ENCODE measurements at regions not wholly inside any gene's neighbourhood (a gene's known extent, or its start where the extent isn't known, plus 50 kb on each side); places are given as distances from the start of the nearest gene placed in this dataset.

DNA sequence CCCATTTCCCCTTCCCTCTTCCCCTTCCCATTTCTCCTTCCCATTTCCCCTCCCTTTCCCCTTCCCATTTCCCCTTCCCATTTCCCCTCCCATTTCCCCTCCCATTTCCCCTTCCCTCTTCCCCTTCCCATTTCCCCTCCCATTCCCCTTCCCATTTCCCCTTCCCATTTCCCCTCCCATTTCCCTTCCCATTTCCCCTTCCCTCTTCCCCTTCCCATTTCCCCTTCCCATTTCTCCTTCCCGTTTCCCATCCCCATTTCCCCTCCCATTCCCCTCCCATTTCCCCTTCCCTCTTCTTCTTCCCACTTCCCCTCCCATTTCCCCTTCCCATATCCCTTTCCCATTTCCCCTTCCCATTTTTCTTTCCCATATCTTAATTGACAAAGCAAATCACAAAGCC lies 109.0 kb downstream of the OLFM1 start:
- DNase-seq (ENCODE audit: low spot score) = no peak

DNA sequence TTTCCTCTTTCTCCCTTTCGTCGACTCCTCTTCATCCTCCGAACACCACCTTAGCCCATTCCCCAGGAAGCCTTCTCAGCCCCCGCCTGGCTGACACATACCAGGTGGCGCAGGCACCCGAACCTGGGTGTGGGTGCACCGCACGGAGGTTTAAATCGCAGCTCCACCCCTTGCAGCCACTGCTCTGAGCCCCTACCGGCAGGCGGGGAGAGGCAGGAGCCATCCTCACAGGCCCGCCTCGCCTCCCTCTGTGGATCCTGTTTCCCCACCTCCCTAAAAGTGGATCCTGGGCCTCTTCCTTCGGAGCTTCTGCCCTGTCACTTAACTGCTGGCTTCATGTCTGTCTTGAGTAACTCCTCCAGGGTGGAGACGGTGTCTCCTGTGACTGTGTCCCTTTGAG lies 110.7 kb downstream of the OLFM1 start:
- DNase-seq (ENCODE audit: low spot score) = no peak

DNA sequence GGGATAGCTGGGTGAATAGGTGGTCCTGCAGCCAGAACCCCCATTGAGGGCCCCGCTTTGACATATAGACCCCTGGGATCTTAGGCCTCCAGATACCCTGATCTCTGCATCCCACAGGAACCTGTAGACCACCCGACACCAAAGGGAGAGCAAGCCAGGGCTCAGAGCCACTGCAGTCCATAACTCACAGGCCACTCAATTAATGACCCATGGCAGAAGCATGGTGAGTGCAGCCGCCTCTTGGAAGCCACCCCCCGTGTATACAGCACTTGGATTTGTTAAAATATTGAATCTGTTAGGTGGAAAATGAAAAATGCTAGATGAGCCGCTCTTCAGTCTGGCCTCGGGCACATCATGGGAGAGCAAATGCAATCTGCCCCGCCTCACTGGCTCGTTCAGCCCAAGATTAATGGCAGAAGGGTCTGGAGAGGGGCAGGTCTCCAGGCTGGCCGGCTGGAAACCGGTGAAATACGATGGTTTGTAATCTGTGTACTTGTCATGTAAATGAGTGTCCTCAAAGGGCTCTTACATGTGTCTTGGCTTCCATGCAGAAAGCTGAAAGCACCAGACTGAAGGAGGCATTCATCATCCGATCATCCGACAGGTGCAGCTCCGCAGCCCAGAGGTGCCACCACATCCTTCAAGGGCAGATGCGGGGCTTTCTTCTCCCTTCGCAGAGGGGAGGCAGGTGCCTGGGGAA lies 111.3 kb downstream of the OLFM1 start:
- no peak for DNase-seq (ENCODE audit: low spot score)

DNA sequence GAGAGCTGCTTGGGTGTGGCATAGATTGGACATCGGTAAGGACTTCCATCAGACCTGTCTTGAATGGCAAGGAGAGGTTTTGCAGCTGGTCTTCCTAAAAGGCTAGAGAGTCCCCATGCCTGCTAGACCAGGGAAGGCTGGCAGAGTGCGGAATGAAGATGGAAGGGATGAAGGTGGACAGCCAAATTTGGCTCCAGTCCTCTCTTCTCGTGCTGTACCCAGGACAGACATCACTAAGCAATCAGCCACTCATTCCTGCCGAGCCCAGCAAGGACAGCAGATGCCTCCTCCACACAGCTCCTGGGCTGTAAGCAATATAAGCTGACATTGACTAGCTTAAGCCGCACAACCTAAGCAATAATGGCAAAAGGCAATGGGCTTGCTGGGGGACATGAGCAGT lies 112.0 kb downstream of the OLFM1 start:
- no peak for DNase-seq (ENCODE audit: low spot score)

DNA sequence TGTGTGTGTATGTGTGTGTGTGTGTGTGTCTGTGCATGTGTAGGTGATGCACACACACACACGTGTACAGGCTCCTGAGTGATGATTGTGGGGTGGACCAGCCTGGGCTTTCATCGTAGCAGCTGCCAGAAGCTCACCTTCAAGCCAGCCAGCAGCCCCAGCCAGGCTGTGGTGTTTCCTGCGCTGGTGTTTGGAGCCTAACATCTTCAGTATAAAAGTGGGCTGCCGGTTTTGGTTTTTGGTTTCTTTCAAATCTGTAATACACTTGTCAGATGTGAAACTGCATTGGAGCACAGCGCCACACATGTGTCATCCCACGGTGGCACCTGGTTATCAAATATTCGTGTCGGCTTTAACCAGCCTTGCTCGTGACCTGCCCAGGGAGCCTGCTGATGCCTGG lies 114.2 kb downstream of the OLFM1 start:
- no peak for DNase-seq (ENCODE audit: low spot score)

DNA sequence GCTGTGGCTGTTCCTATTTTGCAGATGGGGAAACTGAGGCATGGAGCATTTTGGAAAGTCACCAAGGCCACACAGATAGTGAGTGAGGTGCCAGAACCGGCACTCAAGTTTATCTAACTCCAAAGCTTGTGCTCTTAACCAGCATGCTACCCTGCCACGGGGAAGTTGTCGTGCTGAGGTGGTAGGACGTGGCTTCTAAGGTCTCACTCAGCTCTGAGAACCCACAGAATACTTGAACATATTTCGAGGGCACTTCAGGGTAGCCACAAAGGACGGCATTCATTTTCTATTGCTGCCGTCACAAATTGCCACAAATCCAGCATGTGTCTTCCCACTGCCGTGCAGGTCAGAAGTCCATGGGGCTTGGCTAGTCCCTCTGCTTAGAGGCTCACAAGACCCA lies 116.7 kb downstream of the OLFM1 start:
- DNase-seq (ENCODE audit: low spot score) = no peak

DNA sequence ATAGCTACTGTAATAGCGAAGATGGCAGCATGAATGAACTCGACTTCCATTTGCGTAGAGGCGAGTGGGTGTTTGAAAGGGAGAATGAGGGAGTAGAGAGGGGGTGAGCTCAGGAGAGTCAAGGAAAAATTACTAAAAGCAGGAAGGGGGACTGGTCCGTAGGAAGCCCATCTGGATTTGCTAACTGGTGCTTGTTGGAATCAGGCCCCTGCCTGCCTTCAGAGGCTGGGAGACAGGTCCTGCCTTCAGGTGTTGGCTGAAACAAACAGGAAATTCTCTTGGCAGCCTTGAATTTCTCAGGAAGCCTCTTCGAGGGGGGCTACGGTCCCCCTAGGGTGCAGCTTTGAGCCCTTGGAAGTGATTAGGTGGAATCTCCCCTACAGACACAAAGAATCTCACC lies 121.7 kb downstream of the OLFM1 start:
- no peak for DNase-seq (ENCODE audit: low spot score)

DNA sequence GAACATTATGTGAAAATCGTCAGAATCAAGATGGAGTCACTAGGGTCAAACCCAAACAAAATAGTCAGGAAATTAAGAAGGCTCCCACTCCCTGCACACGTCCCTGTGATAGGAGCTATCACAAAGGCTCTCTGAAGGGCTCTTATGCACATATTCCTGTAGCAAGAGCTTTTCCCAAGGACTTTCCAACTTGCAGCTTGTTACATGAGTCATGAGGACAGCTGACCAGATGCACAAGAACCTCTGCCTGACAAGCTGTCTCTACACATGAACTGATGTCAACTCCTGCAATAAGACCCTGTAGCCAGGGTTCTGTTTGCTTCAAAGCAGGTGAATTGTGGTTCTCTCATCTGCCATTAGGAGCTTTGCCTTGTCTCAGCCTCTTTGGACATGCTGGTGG lies 122.4 kb downstream of the OLFM1 start:
- DNase-seq (ENCODE audit: low spot score) = no peak

DNA sequence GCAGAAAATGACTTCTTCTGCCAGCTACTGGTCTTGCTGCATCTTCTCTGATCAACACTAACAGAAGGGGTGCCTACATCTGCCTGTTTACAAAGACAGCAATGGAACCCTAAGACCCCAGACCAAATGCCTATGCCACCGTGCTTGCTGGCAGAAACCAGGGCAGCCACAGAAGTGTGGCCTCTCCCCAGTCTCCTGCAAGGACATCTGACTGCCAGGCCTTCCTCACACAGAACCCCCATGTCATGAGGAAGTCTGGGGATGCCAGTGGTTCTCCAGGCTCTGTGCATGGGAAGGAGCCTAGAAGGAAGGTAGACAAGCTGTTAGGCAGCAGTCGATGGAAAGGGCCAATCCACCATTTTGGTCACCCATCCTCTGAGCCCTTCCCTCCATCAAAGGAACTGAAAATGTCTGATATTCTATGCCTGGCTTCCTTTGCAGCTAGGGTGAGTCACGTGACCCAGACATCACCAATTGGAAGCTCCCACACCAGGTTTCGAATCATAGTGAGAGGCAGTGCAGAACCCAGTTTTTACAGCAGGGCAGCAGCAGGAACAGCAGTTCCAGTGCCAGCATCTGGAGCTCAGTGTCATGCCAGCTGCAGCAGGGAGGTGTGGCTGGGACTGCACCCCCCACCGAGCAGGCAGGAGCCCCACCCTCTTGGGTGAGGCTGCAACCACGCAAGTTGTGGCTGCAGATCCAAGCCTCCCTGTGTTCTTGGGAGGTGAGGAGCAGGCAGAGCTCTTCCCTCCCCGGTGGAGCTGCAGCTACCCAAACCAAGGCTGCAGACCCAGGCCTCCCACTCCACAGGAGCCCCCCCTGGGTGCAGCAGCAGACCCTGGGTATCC lies 123.4 kb downstream of the OLFM1 start:
- DNase-seq (ENCODE audit: low spot score) = no peak

DNA sequence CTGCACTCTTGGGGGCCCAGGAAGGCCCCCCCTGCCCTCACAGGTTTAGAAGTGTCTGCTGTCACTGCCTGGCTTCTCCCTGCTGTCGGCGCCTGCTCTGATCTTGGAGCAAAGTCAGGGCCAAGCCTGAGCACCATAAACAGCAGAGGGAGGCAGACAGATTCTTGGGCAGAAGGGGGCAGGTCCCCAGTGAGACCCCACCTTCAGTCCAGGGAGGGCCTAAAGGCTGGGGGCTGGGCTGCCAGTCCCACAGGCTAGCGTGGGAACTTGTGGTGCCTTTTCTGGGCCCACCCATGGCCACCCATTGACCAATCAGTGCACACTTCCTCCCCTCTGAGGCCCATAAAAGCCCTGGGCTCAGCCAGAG lies 124.0 kb downstream of the OLFM1 start:
- no peak for DNase-seq (ENCODE audit: low spot score)

DNA sequence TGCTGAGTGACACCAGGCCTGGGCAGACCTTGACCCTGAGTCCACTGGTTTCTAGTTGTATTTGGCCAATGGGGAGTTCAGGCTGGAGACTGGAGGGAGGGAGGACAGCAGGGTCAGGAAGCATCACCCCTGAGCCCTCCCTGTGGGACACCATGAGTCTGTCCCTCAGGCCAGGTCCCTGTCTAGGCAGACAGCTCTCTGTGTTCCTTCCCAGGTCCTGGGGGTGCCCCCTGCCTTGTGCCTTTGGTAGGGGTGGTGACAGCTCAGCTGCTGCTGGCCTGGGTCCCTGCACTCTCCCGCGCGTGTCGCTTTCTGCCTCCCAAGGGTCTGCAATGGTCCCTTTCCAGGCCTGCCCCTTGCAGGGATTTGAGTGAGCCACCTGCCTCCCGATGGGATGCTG lies 125.5 kb downstream of the OLFM1 start:
- no peak for DNase-seq (ENCODE audit: low spot score)

DNA sequence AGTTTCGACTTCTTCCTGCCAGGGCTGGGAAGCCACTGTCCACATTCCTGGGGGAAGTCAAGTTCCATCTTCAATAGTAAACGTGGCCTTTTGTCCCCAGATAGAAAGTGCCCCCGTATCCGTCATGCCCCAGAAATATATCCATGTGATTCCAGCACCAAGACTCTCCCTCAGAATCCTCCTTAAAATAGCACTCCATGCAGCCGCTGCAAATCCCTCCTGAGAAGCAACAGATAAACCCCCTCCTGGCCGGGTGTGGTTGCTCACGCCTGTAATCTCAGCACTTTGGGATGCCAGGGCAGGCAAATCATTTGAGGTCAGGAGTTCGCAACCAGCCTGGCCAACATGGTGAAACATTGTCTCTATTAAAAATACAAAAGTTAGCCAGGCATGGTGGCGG lies 126.1 kb downstream of the OLFM1 start:
- no peak for DNase-seq (ENCODE audit: low spot score)

DNA sequence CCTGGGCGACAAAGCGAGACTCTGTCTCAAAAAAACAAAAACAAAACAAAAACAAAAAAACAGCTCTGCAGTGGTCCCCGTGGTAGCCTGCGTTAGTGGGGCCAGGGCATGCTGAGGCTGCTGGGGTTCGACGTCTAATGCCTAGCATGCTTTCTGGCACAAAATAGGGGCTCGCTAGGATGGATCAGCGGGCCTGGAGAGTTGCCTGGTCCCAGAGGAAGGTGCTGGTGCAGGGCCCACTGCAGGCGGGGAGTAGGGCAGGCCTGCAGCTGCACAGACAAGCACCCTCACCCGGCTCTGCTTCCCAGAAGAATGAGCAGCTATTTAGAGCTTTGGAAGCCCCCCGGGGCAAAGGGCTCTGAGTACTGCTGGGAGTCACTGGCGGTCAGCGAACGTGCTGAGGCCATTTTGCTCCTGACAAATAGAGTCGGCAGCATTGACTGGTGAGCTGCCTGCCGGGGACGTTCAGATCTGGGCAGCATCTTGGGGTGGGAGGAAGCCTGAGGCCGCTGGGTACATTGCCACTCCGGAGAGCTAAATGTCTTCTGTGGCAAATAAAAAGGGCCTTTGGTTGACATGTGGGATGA lies 126.7 kb downstream of the OLFM1 start:
- no peak for DNase-seq (ENCODE audit: low spot score)

DNA sequence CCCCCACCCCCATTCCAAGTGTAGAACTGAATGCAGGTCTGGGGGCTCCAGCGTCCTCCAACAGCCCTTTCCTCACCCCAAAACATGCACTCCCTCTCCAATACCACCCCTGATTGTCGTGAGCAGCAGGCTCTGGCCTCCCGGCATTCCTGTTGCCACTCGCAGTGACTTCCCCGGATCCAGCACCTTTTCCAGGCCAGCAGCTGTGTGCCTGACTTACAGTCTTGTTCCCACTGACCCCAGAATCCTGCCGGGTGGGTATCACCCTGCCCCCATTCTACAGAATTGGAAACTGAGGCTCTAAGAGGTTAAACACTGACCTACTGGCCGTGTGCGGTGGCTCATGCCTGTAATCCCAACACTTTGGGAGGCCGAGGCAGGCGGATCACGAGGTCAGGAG lies 127.2 kb downstream of the OLFM1 start:
- no peak for DNase-seq (ENCODE audit: low spot score)

DNA sequence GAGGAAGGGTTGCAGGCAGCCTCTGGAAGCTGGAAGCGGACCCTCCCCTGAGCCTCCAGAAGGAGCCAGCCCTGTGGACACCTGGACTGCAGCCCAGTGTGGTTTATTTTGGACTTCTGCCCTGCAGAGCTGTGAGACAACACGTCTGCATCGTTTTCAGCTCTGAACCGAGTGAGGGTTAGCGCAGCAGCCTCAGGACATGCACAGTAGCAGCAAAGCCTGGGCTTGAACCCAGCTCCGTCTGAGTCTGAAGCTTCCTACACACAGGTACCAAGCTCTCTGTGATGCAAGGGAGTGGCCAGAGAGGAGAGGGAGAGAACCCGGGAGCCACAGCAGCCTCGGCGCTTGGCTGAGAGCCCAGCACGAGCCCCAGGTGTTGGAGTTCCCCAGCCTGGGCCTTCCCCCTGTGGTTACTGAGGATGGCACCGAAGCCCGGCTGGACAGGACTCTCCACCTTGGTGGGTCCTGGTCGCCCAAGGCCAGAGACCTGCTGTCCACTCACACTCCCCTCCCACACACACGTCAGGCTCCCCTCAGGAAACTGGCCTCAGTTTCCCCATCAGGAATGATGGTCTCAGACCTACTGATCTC lies 128.2 kb downstream of the OLFM1 start:
- DNase-seq (ENCODE audit: low spot score) = no peak

DNA sequence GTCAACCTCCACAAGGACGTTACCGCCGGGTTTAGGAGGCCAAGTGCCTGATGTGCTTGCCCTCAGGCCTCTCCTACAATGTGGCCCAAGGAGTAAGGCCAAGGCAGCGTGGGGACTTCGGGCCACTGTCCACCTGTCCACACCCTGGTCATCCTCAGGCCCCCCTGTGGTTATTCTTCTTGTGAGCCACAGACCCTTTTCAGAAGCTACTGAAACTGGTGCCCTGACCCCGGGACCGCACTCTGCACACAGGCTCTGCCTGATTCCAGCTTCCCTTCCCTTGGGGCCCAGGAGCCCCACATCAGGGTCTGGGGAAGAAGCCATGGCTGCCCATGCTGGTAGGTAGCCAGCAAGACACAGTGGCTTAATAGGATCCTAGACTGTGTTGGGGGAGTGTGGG lies 128.8 kb downstream of the OLFM1 start:
- DNase-seq (ENCODE audit: low spot score) = no peak

DNA sequence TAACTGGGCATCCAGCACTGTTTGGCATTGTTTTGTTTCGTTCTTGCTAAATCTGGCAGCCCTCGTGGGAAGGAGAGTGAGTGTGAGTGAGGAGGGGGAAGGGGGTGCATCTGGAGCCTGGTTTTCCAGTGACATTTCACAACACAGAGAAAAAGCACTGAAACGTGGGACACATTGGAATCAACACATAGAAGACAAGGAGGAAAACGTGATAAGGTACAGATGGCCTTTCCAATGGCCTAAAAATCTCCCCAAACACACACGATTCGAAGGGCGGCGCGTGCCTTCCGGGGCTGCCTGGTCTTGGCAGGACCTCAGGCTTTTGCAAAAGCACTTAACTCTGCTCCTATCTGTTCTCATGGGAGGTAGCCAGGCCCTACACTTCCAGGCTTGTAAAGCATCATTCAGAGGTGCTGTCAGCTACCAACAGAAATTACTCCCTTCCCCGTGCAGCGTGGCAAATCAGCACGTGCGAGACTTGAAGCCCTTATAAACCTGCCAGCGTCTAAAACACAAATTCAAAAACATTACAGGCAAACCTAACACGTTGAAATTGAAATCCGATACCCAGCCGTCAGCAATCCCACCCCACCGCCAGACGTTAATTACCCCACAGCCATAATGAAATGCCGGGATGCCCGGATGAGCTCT lies 129.4 kb downstream of the OLFM1 start:
- DNase-seq (ENCODE audit: low spot score) = no peak

DNA sequence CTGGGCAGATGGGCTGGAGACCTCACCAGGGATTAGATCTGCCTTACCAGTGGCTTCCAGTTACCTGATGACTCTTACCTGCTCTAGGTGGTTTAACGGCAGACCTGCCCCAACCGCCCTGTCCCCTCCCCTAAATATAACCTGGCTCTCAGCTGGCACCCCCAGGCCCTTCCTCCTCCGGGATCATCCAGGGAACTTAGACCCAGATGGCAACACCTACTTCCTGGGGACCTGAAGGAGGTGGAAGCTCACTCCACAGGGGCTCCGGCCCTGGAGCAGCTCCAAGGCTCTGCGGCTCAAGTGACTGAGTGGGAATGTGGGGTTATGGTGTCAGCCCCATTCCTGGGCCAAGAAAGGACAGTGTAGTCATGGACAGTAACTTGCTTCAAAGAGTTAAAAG lies 130.4 kb downstream of the OLFM1 start:
- no peak for DNase-seq (ENCODE audit: low spot score)

DNA sequence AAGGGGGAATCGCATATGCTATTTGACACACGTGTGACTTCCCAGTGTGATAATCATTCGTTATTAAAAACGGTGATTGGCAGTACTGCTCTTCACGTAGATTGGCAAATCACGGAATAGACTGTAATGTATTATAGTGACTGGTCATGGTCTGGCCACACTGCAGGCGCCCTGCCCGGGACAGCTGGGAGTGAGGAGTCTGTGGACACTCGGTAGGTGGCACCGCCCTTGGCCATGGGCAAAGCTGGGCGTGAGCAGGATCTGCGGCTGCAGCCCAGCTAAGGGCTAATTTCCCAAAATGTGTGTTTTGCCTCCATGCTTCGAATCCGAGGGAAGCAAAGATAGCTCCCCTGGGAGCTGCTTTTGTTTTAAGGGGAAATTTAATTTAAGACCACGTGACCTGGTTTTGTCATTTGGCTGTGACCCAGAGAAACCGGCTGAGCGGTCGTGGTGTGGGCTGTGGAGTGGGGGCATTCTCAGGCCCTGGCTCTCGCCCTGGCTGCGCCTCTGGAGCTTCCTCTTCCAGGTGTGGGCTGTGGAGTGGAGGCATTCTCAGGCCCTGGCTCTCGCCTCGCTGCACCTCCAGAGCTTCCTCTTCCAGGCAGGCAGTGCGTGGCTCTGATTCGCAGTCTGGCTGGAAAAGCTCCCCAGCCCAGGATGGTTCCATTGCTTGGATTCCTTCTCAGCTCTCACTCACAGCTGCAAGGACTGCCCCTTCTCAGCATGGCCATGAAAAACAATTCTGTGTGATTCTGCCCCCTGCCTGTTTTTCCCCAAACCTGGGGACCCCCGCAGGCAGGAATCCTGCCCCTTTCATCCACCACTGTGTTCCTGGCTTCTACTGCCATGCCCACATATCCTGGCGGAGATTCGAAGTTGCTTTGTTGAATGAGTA lies 131.1 kb downstream of the OLFM1 start:
- DNase-seq (ENCODE audit: low spot score) = no peak

DNA sequence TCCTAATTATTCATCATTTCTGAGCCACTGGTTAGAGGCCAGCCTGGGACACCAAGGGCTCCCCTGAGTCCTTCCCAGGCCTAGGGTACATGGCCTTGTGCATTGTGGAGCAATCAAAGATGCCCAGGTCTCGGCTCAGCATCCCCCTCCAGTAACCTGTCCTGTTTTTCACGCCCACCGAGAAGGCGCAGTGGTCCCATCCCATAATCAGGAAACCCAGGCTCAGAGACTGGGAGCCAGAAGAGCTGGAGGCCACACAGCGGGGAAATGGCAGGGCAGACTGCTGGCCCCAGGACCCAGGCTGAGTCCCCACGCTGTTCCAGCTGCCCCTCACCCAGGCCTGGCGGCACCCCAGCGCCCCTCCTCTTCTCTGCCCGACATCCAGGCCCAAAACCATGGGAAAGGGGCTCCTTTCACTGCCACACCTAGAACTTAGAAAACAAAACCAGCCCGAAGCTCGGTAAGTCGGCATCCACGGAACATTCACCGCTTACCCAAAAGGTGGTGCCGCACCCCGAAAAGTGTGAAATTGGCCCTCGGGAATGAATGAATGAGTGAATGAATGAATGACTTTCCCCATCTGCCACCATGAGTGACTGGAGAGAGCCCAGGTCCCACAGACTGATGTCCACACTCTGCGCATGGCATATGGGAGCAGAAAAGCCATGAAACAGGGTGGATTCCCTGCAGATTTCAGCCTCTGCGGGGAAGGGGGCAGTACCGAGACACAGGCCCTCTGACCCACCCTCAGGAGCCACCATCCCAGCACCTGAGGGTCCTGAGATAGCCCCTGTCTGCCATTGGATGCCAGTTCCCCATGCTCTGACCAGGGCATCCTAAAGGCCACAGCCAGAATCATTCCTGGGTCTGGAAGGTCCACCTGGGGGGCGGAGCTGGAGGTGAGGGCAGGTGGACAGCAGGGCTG lies 132.5 kb downstream of the OLFM1 start:
- no peak for DNase-seq (ENCODE audit: low spot score)

Data from CD4-positive, alpha-beta T cell treated with Interleukin-6 at 100 ng/mL for 8 hours (primary cell).